OCI-LY3 (cell line): ENCODE measurements at regions not wholly inside any gene's neighbourhood (a gene's known extent, or its start where the extent isn't known, plus 50 kb on each side); places are given as distances from the start of the nearest gene placed in this dataset.

Experiments
- H2AFZ ChIP-seq: fragments of 200-600, 300-600 bp; shearing (Covaris generic); 2 replicates; pipeline ENCODE4 v1.6.0; 2014; ENCODE audit warnings: antibody characterized with exemption, low read depth, low read length
- H3K27ac ChIP-seq: fragments of 200-600, 300-600 bp; sonication (generic); 2 replicates; pipeline ENCODE4 v1.5.1; 2014; ENCODE audit warnings: mild to moderate bottlenecking, low read length, moderate library complexity, mixed read lengths
- H3K27me3 ChIP-seq: fragments of 200-600, 300-600 bp; sonication (generic); 2 replicates; pipeline ENCODE4 v1.6.1; 2014; ENCODE audit warnings: low read depth, low read length, mixed read lengths
- H3K36me3 ChIP-seq: fragments of 200-600, 300-600 bp; sonication (generic); replicated peaks from 2 replicates; pipeline ENCODE3; 2014; ENCODE audit warnings: low read depth, low read length, mixed read lengths
- H3K4me1 ChIP-seq: fragments of 300-600, 200-600 bp; sonication (generic); 2 replicates; pipeline ENCODE4 v1.6.1; 2014; ENCODE audit warnings: low read length, mixed read lengths
- H3K4me2 ChIP-seq: fragments of 200-600, 300-600 bp; sonication (generic); 2 replicates; pipeline ENCODE4 v1.6.1; 2014; ENCODE audit warnings: low read length, mixed read lengths
- H3K4me3 ChIP-seq: fragments of 300-600, 200-600 bp; sonication (generic); 2 replicates; pipeline ENCODE4 v1.5.1; 2014; ENCODE audit warnings: antibody characterized with exemption, mild to moderate bottlenecking, low read length, moderate library complexity
- H3K79me2 ChIP-seq: fragments of 300-600, 200-600 bp; shearing (Covaris generic); 2 replicates; pipeline ENCODE4 v1.6.1; 2014; ENCODE audit warnings: mild to moderate bottlenecking, low read length, mixed read lengths
- H3K9ac ChIP-seq: fragments of 300-600, 200-600 bp; shearing (Covaris generic); 2 replicates; pipeline ENCODE4 v1.6.0; 2014; ENCODE audit warnings: mild to moderate bottlenecking, low read length, moderate library complexity
- H3K9me3 ChIP-seq: fragments of 200-600, 300-600 bp; shearing (Covaris generic); 2 replicates; pipeline ENCODE4 v1.6.1; 2014; ENCODE audit warnings: low read length, mixed read lengths; ENCODE audit not compliant: insufficient read depth
- H4K20me1 ChIP-seq: fragments of 200-600, 300-600 bp; sonication (generic); 2 replicates; pipeline ENCODE4 v1.6.1; 2016; ENCODE audit warnings: low read length, mixed read lengths; ENCODE audit not compliant: insufficient read depth
- EZH2phosphoT487 ChIP-seq: fragments of 200-600 bp; shearing (Covaris generic); IDR thresholded peaks from 2 replicates; pipeline ENCODE4 v1.6.1; 2018; ENCODE audit warnings: antibody characterized with exemption, mixed run types, low read depth
- TF ChIP-seq, protein P1 (sequence below): fragments of 200-600, 300-600 bp; sonication (generic); IDR thresholded peaks from 2 replicates; pipeline ENCODE4 v1.5.1; 2014; ENCODE audit warnings: antibody characterized with exemption, low read length, low read depth

DNA sequence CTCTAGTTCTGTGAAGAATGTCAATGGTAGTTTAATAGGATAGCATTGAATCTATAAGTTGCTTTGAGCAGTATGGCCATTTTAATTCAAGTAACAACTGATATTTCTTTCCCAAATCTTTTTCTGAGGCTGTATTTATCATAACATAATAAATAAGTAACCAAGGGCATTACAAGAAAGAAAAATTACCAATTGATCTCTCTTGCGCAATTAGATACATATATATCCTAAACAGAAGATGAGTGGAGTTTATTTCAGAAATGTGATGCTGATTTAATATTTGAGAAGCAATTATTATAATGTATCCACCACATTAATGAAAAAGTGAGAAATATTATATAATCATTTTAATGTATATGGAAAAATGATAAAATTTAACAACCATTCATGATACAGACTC, 802.5 kb upstream of the AGA start:
- Histone ChIP-seq H3K9ac (no peak overlapping the region), H2AFZ (no peak overlapping the region), H3K4me2 (no peak overlapping the region), H3K4me3 (no peak overlapping the region), H3K79me2 (no peaks in the 10 kb centered on the region), H3K27ac (no peak overlapping the region), H3K9me3 (no peaks in the 10 kb centered on the region), H3K4me1 (no peaks in the 10 kb centered on the region), H4K20me1 (no peaks in the 10 kb centered on the region), H3K27me3 (no peaks in the 10 kb centered on the region), H3K36me3 (no peaks in the 10 kb centered on the region)
- TF ChIP-seq, protein P1, sequence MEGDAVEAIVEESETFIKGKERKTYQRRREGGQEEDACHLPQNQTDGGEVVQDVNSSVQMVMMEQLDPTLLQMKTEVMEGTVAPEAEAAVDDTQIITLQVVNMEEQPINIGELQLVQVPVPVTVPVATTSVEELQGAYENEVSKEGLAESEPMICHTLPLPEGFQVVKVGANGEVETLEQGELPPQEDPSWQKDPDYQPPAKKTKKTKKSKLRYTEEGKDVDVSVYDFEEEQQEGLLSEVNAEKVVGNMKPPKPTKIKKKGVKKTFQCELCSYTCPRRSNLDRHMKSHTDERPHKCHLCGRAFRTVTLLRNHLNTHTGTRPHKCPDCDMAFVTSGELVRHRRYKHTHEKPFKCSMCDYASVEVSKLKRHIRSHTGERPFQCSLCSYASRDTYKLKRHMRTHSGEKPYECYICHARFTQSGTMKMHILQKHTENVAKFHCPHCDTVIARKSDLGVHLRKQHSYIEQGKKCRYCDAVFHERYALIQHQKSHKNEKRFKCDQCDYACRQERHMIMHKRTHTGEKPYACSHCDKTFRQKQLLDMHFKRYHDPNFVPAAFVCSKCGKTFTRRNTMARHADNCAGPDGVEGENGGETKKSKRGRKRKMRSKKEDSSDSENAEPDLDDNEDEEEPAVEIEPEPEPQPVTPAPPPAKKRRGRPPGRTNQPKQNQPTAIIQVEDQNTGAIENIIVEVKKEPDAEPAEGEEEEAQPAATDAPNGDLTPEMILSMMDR, result no peak
- no peak for TF ChIP-seq EZH2phosphoT487

DNA sequence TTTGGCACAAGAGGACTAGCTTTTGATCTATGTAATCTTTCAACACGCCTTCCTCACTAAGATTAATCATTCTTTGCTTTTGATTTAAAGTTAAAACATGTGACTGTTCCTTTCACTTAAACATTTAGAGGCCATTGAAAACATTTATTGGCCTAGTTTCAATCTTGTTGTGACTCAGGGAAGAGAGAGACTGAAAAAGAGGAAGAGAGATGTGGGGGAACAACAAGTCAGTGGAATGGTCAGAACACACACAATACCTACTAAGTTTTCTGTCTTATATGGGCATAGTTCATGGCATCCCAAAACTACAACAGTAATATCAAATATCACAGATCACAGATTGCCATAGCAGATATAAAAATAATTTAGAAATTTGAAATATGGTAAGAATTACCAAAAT, 812.9 kb upstream of the AGA start:
- H3K4me2 ChIP-seq, result peak overlapping the region; percentile 4; the same call in 1 of the 2 replicates
- no peak overlapping the region for H3K27ac ChIP-seq
- H3K4me3 ChIP-seq, result no peak overlapping the region
- no peaks in the 10 kb centered on the region for H3K27me3 ChIP-seq
- TF ChIP-seq EZH2phosphoT487, result no peak
- TF ChIP-seq, protein P1, result no peak
- no peaks in the 10 kb centered on the region for H4K20me1 ChIP-seq
- no peak overlapping the region for H2AFZ ChIP-seq
- peaks cover 11% of the 10 kb centered on the region for H3K4me1 ChIP-seq
- peaks cover 10% of the 10 kb centered on the region for H3K36me3 ChIP-seq
- 0 out of 2 replicates have a peak, but pooled peaks cover 8% of the 10 kb centered on the region for H3K9me3 ChIP-seq
- H3K9ac ChIP-seq, result no peak overlapping the region
- no peaks in the 10 kb centered on the region for H3K79me2 ChIP-seq

DNA sequence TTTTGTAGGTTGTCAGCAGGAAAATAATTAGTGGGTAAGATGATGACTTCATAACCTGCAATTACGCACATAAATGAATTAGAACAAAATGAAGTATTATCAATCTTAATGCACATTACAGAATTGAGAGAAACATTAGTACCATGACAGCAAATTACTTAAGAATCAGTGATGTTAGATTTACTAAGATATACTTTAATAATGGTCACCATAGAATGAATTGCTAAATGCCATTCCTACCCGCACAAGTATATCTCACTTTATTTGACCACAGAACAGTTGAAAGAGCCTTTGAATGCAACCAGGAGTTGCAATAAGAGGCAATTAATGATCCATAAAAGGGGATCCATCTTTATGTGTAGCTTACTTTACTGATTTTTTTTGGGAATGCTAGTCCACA, 816.4 kb upstream of the AGA start:
- no peak overlapping the region for H3K4me3 ChIP-seq
- H3K79me2 ChIP-seq, result no peaks in the 10 kb centered on the region
- no peak overlapping the region for H3K27ac ChIP-seq
- H3K4me1 ChIP-seq, result peaks cover 11% of the 10 kb centered on the region
- no peak for TF ChIP-seq EZH2phosphoT487
- TF ChIP-seq, protein P1, result no peak
- no peaks in the 10 kb centered on the region for H3K27me3 ChIP-seq
- H3K4me2 ChIP-seq, result no peak overlapping the region
- no peak overlapping the region for H2AFZ ChIP-seq
- H3K36me3 ChIP-seq, result peaks cover 9% of the 10 kb centered on the region
- H4K20me1 ChIP-seq, result no peaks in the 10 kb centered on the region
- 0 out of 2 replicates have a peak, but pooled peaks cover 3% of the 10 kb centered on the region for H3K9me3 ChIP-seq
- no peak overlapping the region for H3K9ac ChIP-seq

DNA sequence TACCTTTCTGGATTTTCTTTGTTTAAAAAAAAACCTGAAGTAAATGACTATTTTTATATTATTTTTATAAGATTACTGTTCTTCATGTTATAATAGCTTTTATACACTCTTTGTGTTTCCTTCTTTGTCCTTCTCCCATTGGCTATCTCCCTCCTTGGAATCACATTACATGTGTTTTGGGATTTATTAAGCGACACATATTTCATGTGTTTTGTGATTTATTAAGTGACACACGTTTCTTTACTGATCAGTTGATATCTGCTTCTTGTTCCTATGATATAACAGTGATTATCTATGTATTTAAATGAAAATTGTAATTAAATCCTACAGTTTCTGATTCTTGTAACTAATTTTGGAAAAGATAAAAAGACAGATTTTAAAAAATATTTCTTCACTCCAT, 817.3 kb upstream of the AGA start:
- no peak overlapping the region for H3K9ac ChIP-seq
- H3K4me2 ChIP-seq, result no peak overlapping the region
- H3K4me3 ChIP-seq, result no peak overlapping the region
- H2AFZ ChIP-seq, result no peak overlapping the region
- no peaks in the 10 kb centered on the region for H3K79me2 ChIP-seq
- no peaks in the 10 kb centered on the region for H3K9me3 ChIP-seq
- H3K27me3 ChIP-seq, result no peaks in the 10 kb centered on the region
- no peaks in the 10 kb centered on the region for H4K20me1 ChIP-seq
- H3K4me1 ChIP-seq, result peaks cover 11% of the 10 kb centered on the region
- TF ChIP-seq EZH2phosphoT487, result no peak
- TF ChIP-seq, protein P1, result no peak
- H3K27ac ChIP-seq, result no peak overlapping the region
- peaks cover 4% of the 10 kb centered on the region for H3K36me3 ChIP-seq
